AG10803 (cell line): ENCODE measurements at regions not wholly inside any gene's neighbourhood (a gene's known extent, or its start where the extent isn't known, plus 50 kb on each side); places are given as distances from the start of the nearest gene placed in this dataset.

ENCODE experiments used
- DNase-seq: peaks from one replicate; pipeline ENCODE4 v3.0.0; 2010; ENCODE audit warnings: low read depth
- H3K4me3 ChIP-seq: 2 replicates; pipeline ENCODE4 v1.5.1; 2011; ENCODE audit warnings: mild to moderate bottlenecking, low read length, control low read depth
- TF ChIP-seq, protein P1 (sequence below): conservative IDR thresholded peaks from 2 replicates; pipeline ENCODE4 v1.5.1; 2011; ENCODE audit warnings: mild to moderate bottlenecking, low read length, control low read depth, inconsistent platforms

DNA sequence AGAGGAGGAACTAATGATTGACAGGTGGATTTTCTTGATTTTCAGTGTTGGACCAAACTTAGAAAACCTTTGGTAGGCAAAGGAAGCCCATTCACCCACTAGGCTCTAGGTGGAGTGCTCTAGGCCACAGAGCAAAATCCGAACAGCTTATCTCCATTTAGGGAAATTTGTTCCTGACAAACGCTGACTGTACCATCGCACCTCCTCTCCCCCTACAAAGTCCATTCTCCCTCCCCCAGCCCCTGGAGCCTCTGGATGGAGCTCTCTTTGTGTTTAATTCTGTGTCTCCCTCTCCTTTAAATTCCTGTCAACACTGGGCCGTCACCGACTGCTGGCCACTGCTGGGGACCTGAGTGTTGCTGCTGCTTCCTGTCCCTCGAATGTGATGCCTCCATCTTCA, 350.1 kb upstream of the IRX2 start:
- TF ChIP-seq, protein P1, sequence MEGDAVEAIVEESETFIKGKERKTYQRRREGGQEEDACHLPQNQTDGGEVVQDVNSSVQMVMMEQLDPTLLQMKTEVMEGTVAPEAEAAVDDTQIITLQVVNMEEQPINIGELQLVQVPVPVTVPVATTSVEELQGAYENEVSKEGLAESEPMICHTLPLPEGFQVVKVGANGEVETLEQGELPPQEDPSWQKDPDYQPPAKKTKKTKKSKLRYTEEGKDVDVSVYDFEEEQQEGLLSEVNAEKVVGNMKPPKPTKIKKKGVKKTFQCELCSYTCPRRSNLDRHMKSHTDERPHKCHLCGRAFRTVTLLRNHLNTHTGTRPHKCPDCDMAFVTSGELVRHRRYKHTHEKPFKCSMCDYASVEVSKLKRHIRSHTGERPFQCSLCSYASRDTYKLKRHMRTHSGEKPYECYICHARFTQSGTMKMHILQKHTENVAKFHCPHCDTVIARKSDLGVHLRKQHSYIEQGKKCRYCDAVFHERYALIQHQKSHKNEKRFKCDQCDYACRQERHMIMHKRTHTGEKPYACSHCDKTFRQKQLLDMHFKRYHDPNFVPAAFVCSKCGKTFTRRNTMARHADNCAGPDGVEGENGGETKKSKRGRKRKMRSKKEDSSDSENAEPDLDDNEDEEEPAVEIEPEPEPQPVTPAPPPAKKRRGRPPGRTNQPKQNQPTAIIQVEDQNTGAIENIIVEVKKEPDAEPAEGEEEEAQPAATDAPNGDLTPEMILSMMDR = no peak
- no peak for DNase-seq
- no peak overlapping the region for H3K4me3 ChIP-seq

DNA sequence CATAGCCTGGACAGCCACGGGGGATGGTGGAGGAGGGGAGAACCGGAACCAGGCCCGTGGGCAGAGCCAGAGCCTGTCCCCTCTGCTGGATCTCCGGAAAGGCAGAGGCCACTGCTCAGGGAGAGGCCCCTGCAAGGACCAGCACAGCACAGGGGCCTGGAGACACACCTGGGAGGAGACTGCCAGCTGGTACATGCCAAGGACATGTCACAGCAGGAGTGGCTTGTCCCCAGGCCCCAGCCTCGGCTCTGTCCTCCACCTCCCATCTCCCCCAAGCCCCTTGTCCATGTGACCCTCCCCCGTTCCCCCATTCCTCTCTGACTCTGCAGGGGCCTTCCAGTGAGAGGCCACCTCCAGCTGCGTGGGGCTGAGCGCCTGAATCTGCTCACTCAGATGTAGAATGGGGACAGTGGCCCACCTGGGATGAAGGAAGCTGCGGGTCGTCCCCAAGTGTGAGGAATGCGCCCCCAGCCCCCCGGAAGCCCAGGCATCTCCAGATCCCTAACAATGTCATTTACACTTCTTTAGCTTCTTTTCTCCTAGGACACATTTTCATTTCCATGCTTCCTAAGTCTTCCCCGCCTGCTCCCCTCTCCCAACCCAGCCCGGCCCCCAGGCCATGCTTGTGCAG, 349.6 kb upstream of the IRX2 start:
- no peak overlapping the region for H3K4me3 ChIP-seq
- TF ChIP-seq, protein P1 = no peak
- DNase-seq = no peak

DNA sequence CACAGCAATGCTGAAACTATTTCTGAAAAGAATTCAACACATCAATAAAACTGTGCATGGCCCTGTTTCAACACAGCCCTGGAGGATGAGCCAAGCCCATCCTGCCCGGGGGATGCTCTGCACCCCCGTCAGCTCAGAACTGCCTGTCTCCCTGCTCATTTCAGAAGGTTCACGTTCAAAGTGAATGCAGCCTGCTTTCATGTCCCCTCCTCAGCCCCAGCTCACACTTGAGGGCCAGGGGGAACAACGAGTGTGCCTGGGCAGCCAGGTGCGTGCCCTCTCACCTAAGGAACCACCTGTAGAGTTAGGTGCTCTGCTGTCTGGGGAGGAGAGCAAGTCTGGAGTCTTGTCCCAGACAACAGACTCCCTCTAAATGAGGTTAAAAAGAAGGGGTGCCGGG, 348.5 kb upstream of the IRX2 start:
- no peak overlapping the region for H3K4me3 ChIP-seq
- TF ChIP-seq, protein P1 = no peak
- no peak for DNase-seq

DNA sequence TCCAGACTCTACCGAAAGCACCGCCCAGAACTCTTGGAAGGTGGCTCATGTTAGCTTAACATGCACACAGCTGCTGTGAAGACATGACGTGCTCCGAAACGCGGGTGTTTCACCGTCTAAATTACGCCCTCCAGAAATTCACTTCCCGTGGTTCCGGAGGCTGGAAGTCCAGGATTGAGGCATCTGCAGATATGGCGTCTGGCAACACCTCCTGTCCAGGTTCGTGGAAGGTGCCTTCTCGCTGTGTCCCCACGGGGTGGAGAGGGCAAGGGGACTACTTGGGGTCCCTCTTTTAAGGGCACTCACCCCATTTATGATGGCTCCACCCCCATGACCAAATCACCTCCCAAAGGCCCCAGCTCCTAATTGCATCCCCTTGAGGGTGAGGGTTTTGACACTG, 348.0 kb upstream of the IRX2 start:
- DNase-seq = no peak
- TF ChIP-seq, protein P1 = no peak
- no peak overlapping the region for H3K4me3 ChIP-seq

DNA sequence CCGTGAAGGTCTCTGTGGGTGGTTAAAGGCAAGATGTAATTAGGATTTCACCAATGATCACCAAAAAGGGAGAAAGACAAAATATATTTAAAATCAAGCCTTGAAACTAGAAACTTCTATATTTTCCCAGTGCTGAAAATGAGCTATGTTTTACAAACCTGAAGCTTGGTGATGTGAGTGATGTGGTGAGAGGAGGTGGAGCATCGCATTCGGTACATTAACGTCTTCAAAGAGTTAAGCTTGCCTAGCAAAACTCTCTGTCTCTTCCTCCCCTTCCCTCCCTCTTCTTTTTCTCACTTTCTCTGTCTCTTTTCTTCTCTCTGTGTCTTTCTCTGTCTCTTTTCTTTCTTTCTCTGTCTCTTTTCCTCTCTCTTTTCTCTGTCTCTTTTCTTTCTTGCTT, 347.3 kb upstream of the IRX2 start:
- DNase-seq = no peak
- TF ChIP-seq, protein P1 = no peak
- no peak overlapping the region for H3K4me3 ChIP-seq

DNA sequence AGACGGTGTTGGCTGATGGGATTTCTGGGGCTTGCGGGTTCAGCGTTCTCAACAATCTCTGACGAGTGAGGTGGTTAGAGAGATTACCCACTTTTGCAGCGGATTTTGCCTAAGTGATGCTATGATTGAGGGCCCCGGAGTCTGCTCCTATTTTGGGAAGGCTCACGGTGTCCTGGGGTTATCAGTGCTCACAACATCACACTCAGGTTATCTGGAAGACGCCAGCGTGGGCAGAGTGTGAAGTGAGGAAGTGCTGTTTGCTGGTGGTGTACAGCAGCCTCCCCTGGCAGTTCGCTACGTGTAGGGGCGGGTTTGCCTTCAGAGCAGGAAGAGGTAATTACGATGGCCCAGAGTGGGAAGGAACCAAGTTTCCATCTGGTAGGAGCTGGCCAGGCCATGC, 341.2 kb upstream of the IRX2 start:
- H3K4me3 ChIP-seq = no peak overlapping the region
- TF ChIP-seq, protein P1 = no peak
- no peak for DNase-seq

DNA sequence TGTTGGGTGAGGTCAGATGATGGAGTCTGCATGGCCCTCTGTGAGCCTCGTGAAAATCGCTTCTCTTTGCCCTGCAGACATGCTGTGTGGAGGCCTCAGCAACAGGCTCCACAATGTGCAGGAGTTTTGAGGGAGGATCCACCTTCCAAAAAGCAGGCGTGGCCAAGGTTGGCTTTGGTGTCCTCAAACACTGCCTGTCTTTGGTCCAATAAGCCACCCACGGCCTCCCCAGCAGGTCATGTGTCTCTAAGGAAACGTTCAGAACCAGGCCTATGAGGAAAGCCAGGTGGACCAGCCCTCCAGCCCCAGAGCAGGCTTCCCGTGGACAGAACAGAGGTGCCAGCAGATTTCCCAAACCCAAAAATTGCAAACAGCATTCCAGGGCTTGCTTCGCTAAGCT, 340.7 kb upstream of the IRX2 start:
- no peak overlapping the region for H3K4me3 ChIP-seq
- no peak for DNase-seq
- TF ChIP-seq, protein P1 = no peak
